Endometrial microvascular endothelial cells (primary cell): ENCODE measurements at regions not wholly inside any gene's neighbourhood (a gene's known extent, or its start where the extent isn't known, plus 50 kb on each side); places are given as distances from the start of the nearest gene placed in this dataset.

Experiments used
- in situ Hi-C: cut with HindIII; loops from 2 replicates; pipeline ENCODE4 v1.10.0; 2017; ENCODE audit warnings: low sequenced_read_pairs, low pct_unique_long_range_greater_than_20kb; ENCODE audit errors: inconsistent ontology term

- in situ Hi-C loops: no loop called here
Measured at GRCh38 chr21:16651956-16652355, 860.9 kb upstream of the CXADR start.

- in situ Hi-C loops: no loop called here
Measured at GRCh38 chr21:16663436-16663835, 849.4 kb upstream of the CXADR start.

- in situ Hi-C loops: no loop called here
Measured at GRCh38 chr21:16667395-16667794, 845.4 kb upstream of the CXADR start.

- in situ Hi-C loops: no loop called here
Measured at GRCh38 chr21:16674949-16675348, 837.9 kb upstream of the CXADR start.

- in situ Hi-C loops: no loop called here
Measured at GRCh38 chr21:16676391-16676790, 836.5 kb upstream of the CXADR start.

GRCh38 chr21:16678429-16679160 is 834.2 kb upstream of the CXADR start:
- in situ Hi-C loops: no loop called here

GRCh38 chr21:16695074-16695473 is 817.8 kb upstream of the CXADR start:
- in situ Hi-C loops: no loop called here

GRCh38 chr21:16707274-16707673 is 805.6 kb upstream of the CXADR start:
- in situ Hi-C loops: no loop called here

GRCh38 chr21:16708101-16708835 is 804.6 kb upstream of the CXADR start:
- in situ Hi-C loops: no loop called here

GRCh38 chr21:16709866-16710550 is 802.8 kb upstream of the CXADR start:
- in situ Hi-C loops: no loop called here

- in situ Hi-C loops: no loop called here
Measured at GRCh38 chr21:16711757-16712156, 801.1 kb upstream of the CXADR start.

GRCh38 chr21:16713331-16714117 is 799.3 kb upstream of the CXADR start:
- in situ Hi-C loops: no loop called here

GRCh38 chr21:16740511-16740910 is 772.3 kb upstream of the CXADR start:
- in situ Hi-C loops: no loop called here

- in situ Hi-C loops: no loop called here
Measured at GRCh38 chr21:16741141-16741665, 771.6 kb upstream of the CXADR start.

- in situ Hi-C loops: no loop called here
Measured at GRCh38 chr21:16742131-16742641, 770.7 kb upstream of the CXADR start.

- in situ Hi-C loops: no loop called here
Measured at GRCh38 chr21:16742741-16743140, 770.1 kb upstream of the CXADR start.

- in situ Hi-C loops: no loop called here
Measured at GRCh38 chr21:16743317-16743716, 769.5 kb upstream of the CXADR start.

GRCh38 chr21:16750926-16751325 is 761.9 kb upstream of the CXADR start:
- in situ Hi-C loops: no loop called here
